AG09309 (cell line): ENCODE measurements at regions not wholly inside any gene's neighbourhood (a gene's known extent, or its start where the extent isn't known, plus 50 kb on each side); places are given as distances from the start of the nearest gene placed in this dataset.

Experiments
- DNase-seq: peaks from one replicate; pipeline ENCODE4 v3.0.0-alpha.2; 2010; ENCODE audit warnings: low read depth
- H3K4me3 ChIP-seq: 2 replicates; pipeline ENCODE4 v1.5.1; 2011; ENCODE audit warnings: mild to moderate bottlenecking, low read depth, low read length, moderate library complexity; ENCODE audit not compliant: control insufficient read depth
- TF ChIP-seq, protein P1 (sequence below): IDR thresholded peaks from 2 replicates; pipeline ENCODE4 v1.5.1; 2011; ENCODE audit warnings: mild to moderate bottlenecking, low read depth, low read length, inconsistent platforms; ENCODE audit not compliant: insufficient read depth, control insufficient read depth; ENCODE audit errors: missing control alignments

DNA sequence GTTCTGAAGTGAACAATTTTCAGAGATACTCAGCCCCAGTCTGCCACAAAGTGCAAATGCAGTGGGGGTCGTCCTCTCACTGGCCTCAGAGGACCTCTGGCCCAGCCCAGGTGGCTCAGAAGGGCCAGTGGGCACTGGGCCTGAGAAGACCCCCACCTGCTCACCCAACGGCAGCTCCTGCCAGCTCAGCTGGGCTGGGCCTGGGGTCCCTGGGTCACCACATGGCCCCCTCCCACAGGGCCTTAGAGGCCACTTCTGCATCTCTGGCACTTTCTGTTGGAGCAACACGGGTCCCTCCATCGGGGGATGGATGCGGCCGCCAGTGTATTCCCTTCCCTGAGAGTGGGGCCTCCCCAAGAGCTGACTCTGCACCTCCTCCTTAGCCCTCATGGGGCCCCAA, 262.7 kb upstream of the KCNH8 start:
- no peak for DNase-seq
- H3K4me3 ChIP-seq = no peak overlapping the region
- TF ChIP-seq, protein P1, sequence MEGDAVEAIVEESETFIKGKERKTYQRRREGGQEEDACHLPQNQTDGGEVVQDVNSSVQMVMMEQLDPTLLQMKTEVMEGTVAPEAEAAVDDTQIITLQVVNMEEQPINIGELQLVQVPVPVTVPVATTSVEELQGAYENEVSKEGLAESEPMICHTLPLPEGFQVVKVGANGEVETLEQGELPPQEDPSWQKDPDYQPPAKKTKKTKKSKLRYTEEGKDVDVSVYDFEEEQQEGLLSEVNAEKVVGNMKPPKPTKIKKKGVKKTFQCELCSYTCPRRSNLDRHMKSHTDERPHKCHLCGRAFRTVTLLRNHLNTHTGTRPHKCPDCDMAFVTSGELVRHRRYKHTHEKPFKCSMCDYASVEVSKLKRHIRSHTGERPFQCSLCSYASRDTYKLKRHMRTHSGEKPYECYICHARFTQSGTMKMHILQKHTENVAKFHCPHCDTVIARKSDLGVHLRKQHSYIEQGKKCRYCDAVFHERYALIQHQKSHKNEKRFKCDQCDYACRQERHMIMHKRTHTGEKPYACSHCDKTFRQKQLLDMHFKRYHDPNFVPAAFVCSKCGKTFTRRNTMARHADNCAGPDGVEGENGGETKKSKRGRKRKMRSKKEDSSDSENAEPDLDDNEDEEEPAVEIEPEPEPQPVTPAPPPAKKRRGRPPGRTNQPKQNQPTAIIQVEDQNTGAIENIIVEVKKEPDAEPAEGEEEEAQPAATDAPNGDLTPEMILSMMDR = no peak

DNA sequence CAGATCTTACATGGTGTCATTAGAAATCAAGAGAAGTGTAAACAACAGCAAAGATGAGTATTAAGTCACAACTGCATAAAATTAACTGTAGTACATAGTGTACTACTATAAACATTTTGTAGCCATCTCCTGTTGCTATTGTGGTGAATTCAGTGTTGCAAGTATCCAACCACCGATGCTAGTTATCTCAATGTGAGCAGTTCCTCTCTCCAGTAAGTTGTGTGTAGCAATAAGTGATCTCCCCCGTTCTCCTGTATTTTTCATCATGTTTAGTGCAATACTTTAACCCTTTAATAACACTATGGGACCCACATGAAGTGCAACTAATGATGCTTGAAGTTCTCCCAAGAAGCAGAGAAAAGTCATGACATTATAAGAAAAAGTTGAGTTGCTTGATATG, 264.7 kb upstream of the KCNH8 start:
- H3K4me3 ChIP-seq = no peak overlapping the region
- no peak for DNase-seq
- TF ChIP-seq, protein P1 = no peak

DNA sequence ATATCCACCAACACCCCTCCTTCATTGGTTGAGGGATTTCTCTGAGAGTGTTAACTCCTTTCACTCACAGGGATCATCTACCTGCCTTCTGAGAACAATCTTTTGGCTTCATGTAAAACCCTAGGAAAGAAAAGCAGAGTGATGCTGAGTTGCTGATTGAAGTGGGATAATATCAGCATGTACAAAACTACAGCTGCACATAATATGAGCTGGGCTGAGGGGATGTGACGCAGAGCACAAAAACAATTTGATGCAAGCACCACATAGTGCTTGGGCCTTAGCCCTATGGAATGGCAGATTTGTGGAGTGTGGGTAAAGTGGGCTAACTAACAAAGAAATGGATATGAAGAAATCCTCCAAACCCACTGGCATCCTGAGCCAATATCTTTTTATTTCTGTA, 267.6 kb upstream of the KCNH8 start:
- H3K4me3 ChIP-seq = no peak overlapping the region
- DNase-seq = no peak
- TF ChIP-seq, protein P1 = no peak

DNA sequence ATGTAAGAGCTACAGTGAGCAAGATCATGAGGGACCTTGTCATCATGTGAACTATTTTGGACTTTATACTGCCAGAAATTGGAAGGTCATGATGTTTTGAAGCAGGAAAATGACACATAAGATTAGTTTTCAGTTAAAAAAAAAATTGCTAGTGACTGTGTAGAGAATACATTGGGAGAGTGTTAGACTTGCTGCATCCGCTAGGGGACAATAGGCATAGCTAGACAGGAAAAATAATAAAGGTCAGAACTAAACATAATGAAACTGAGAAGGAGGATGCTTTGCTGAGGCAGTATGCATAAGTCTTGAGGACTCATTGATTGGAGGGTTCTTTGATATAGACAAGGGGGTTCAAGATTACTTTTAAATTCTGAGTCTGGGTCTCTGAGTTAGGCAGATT, 275.8 kb upstream of the KCNH8 start:
- H3K4me3 ChIP-seq = no peak overlapping the region
- DNase-seq = no peak
- TF ChIP-seq, protein P1 = no peak

DNA sequence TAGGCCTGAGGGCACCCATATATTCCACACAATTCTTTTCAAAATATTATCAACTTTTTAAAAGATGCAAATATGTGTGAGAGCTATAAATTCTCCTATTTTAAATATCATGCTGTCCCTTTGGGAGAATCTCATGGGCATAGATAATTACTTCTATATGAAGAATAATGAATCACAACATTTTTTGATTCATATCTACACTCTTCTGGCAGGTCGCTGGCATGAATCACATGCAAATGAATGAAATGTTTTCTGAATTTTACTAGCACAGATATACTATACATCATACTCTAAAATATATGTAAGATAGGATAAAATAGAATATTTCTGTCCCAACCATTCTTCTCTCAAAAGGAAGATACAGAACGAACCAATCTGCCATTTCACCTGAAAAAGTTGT, 277.7 kb upstream of the KCNH8 start:
- no peak overlapping the region for H3K4me3 ChIP-seq
- TF ChIP-seq, protein P1 = no peak
- no peak for DNase-seq

DNA sequence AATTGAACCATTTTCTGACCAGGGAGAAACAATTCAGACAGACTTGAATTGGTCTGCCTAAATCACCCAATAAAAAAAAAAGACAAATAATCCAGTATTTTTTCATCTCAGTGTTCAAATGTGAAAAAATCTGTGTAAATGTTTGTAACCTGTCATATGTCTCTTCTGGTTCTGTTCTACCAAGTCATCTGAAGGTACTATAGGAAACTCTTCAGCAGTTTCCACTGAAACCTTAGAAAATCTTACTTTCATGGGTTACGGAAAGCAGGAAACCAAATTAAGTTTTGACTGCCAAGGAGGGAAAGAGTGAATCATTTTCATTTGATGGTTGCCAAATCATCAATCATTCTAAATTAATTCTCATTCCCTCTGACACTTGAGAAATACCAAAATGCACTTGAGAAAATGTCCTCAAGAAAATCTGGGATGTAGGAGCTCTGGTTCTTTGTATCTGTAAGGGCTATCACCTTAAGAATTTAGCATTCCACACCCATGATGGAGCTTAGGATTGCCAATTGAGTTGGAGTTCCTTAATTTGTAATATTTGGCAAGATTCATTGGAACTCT, 278.2 kb upstream of the KCNH8 start:
- TF ChIP-seq, protein P1 = no peak
- H3K4me3 ChIP-seq = no peak overlapping the region

DNA sequence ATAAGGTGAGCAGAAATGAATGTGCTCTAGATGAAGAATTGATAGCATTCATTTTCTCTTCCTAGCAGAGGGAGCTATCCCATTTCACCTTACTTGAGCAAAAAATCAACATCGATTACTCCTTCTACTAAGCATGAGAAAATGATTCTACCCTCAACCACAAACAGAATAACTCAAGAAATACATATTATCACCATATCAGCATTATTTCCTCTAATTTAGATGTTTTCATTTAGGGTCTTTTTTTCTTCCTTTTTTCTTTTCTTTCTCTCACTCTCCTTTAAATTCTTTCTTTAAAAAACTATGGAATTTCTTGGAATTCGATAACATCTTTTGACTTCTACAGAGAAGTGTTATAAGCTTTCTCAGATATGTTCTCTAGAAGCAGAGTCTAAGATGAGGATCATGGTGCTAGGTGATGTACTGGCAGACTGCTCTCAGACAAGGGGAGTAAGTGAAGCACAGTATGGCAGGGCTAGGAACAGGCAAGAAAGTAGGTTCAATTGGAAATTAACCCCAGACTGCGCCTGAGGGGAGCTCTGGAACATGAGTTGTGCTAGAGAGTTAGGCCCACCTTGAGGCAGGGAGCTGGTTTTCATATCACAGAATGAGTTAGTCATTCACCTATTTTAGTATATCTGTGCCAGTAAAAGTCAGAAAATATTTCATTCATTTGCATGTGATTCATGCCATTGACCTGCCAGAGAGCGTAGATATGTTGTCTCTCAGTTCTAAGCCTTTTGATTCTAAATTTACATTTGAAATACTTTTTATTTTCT, 279.2 kb upstream of the KCNH8 start:
- TF ChIP-seq, protein P1 = no peak
- no peak overlapping the region for H3K4me3 ChIP-seq
- no peak for DNase-seq

More for the DNA sequence above, 278.2 kb upstream of the KCNH8 start:
- no peak for DNase-seq
